H9 (cell line): ENCODE measurements at regions not wholly inside any gene's neighbourhood (a gene's known extent, or its start where the extent isn't known, plus 50 kb on each side); places are given as distances from the start of the nearest gene placed in this dataset.
A peak's percentile ranks its signal among the peaks of the same experiment; 100 is the strongest.

Experiments used
- DNase-seq: peaks from one replicate; pipeline ENCODE4 v3.0.0-alpha.2; 2017
- H2AFZ ChIP-seq: one replicate; pipeline ENCODE4 v1.6.1; 2013; ENCODE audit warnings: mild to moderate bottlenecking, low read length, control low read depth, moderate library complexity
- H2AK5ac ChIP-seq: 2 replicates; pipeline ENCODE4 v1.6.1; 2013; ENCODE audit warnings: low read length, control low read depth, mixed read lengths; ENCODE audit not compliant: insufficient read length
- H2BK120ac ChIP-seq: one replicate; pipeline ENCODE4 v1.6.1; 2013; ENCODE audit warnings: low read depth, mild to moderate bottlenecking, low read length, control low read depth, inconsistent platforms; ENCODE audit not compliant: poor library complexity, severe bottlenecking
- H2BK12ac ChIP-seq: 2 replicates; pipeline ENCODE4 v1.6.1; 2013; ENCODE audit warnings: low read length, control low read depth, mixed read lengths, low read depth; ENCODE audit not compliant: insufficient read length
- H2BK15ac ChIP-seq: 2 replicates; pipeline ENCODE4 v1.6.1; 2013; ENCODE audit warnings: low read depth, low read length, control low read depth
- H2BK20ac ChIP-seq: one replicate; pipeline ENCODE4 v1.6.1; 2013; ENCODE audit warnings: low read depth, mild to moderate bottlenecking, low read length, control low read depth, inconsistent platforms; ENCODE audit not compliant: poor library complexity, severe bottlenecking
- H2BK5ac ChIP-seq: 2 replicates; pipeline ENCODE4 v1.6.1; 2013; ENCODE audit warnings: low read length, control low read depth, mixed read lengths; ENCODE audit not compliant: insufficient read length
- H3K14ac ChIP-seq: 2 replicates; pipeline ENCODE4 v1.6.1; 2013; ENCODE audit warnings: low read length, control low read depth; ENCODE audit not compliant: insufficient read depth
- H3K18ac ChIP-seq: 2 replicates; pipeline ENCODE4 v1.6.1; 2013; ENCODE audit warnings: low read depth, mild to moderate bottlenecking, mixed read lengths, low read length, control low read depth; ENCODE audit not compliant: insufficient read length
- H3K23ac ChIP-seq: 2 replicates; pipeline ENCODE4 v1.6.1; 2013; ENCODE audit warnings: low read length, control low read depth, mixed read lengths, low read depth; ENCODE audit not compliant: insufficient read length
- H3K23me2 ChIP-seq: 2 replicates; pipeline ENCODE4 v1.6.1; 2013; ENCODE audit warnings: low read depth, mild to moderate bottlenecking, mixed read lengths, low read length, control low read depth; ENCODE audit not compliant: insufficient read length, poor library complexity, severe bottlenecking
- H3K27ac ChIP-seq: 2 replicates; pipeline ENCODE4 v1.5.1; 2013; ENCODE audit warnings: low read length, control low read depth, mixed read lengths, low read depth; ENCODE audit not compliant: insufficient read length
- H3K27me3 ChIP-seq: 2 replicates; pipeline ENCODE4 v1.6.1; 2013; ENCODE audit warnings: low read length, control low read depth, inconsistent platforms; ENCODE audit not compliant: insufficient read depth
- H3K4ac ChIP-seq: 2 replicates; pipeline ENCODE4 v1.6.1; 2013; ENCODE audit warnings: low read depth, mild to moderate bottlenecking, control low read depth, inconsistent platforms, low read length, moderate library complexity
- H3K4me1 ChIP-seq: 2 replicates; pipeline ENCODE4 v1.6.1; 2013; ENCODE audit warnings: low read length, control low read depth, inconsistent platforms; ENCODE audit not compliant: insufficient read depth
- H3K4me2 ChIP-seq: 2 replicates; pipeline ENCODE4 v1.6.1; 2013; ENCODE audit warnings: low read length, control low read depth, mixed read lengths; ENCODE audit not compliant: insufficient read length, insufficient read depth
- H3K56ac ChIP-seq: 2 replicates; pipeline ENCODE4 v1.6.1; 2013; ENCODE audit warnings: low read depth, mild to moderate bottlenecking, mixed read lengths, low read length, control low read depth; ENCODE audit not compliant: insufficient read length
- H3K79me1 ChIP-seq: 2 replicates; pipeline ENCODE4 v1.6.1; 2013; ENCODE audit warnings: low read depth, mild to moderate bottlenecking, moderate library complexity, low read length, control low read depth, inconsistent platforms; ENCODE audit not compliant: insufficient read depth, poor library complexity, severe bottlenecking
- H3K79me2 ChIP-seq: 2 replicates; pipeline ENCODE4 v1.6.1; 2013; ENCODE audit warnings: low read length, control low read depth, inconsistent platforms; ENCODE audit not compliant: insufficient read depth
- H3K9ac ChIP-seq: 2 replicates; pipeline ENCODE4 v1.6.1; 2013; ENCODE audit warnings: low read length, control low read depth, mixed read lengths; ENCODE audit not compliant: insufficient read length; ENCODE audit errors: extremely low read depth
- H3K9me3 ChIP-seq: one replicate; pipeline ENCODE4 v1.6.1; 2013; ENCODE audit warnings: low read depth, low read length, inconsistent platforms; ENCODE audit not compliant: control insufficient read depth
- H3T11ph ChIP-seq: one replicate; pipeline ENCODE4 v1.6.1; 2013; ENCODE audit warnings: mild to moderate bottlenecking, low read length, control low read depth, inconsistent platforms
- H4K20me1 ChIP-seq: one replicate; pipeline ENCODE4 v1.6.1; 2013; ENCODE audit not compliant: control insufficient read depth, insufficient read length, insufficient read depth
- H4K5ac ChIP-seq: 2 replicates; pipeline ENCODE4 v1.6.1; 2013; ENCODE audit warnings: low read depth, mild to moderate bottlenecking, mixed read lengths, low read length, control low read depth; ENCODE audit not compliant: insufficient read length
- H4K8ac ChIP-seq: replicated peaks from 2 replicates; pipeline ENCODE4 v1.6.1; 2013; ENCODE audit warnings: low read length, control low read depth, mixed read lengths, low read depth; ENCODE audit not compliant: insufficient read length
- H4K91ac ChIP-seq: 2 replicates; pipeline ENCODE4 v1.6.1; 2013; ENCODE audit warnings: low read depth, mild to moderate bottlenecking, moderate library complexity, mixed read lengths, low read length, control low read depth; ENCODE audit not compliant: insufficient read length
- H3K27ac Mint-ChIP-seq, 3 experiments: 2 replicates in 2 of 3; 3 replicates in 1 of 3; pipeline ENCODE4 v1.8.0; 2020 to 2021; ENCODE audit warnings: mixed read lengths in 3 of 3, mild to moderate bottlenecking in 1 of 3, moderate library complexity in 1 of 3
- H3K27me3 Mint-ChIP-seq: 2 replicates; pipeline ENCODE4 v1.8.0; 2021; ENCODE audit warnings: low read depth, mild to moderate bottlenecking, moderate library complexity, mixed read lengths
- H3K36me3 Mint-ChIP-seq, 3 experiments: 2 replicates in 2 of 3; 3 replicates in 1 of 3; pipeline ENCODE4 v1.8.0; 2020 to 2021; ENCODE audit warnings: low read depth in 3 of 3, mixed read lengths in 3 of 3; ENCODE audit not compliant: insufficient read depth in 1 of 3
- H3K4me1 Mint-ChIP-seq, 2 experiments: 2 replicates each; pipeline ENCODE4 v1.8.0; 2020; ENCODE audit warnings: mixed read lengths in 2 of 2
- H3K4me3 Mint-ChIP-seq, 2 experiments: 2 replicates in 1 of 2; 3 replicates in 1 of 2; pipeline ENCODE4 v1.8.0; 2020 to 2021; ENCODE audit warnings: mild to moderate bottlenecking in 2 of 2, mixed read lengths in 2 of 2, moderate library complexity in 1 of 2
- H3K9me3 Mint-ChIP-seq, 2 experiments: 2 replicates in 1 of 2; 3 replicates in 1 of 2; pipeline ENCODE4 v1.8.0; 2020; ENCODE audit warnings: mild to moderate bottlenecking in 2 of 2, mixed read lengths in 2 of 2, moderate library complexity in 1 of 2
- WGBS: extraction: QIAGEN DNeasy Blood & Tissue Kit; methylation state at CpG from one replicate; pipeline ENCODE4 v1.1.7; 2013; ENCODE audit warnings: missing lambda C conversion rate, low lambda C conversion rate, mixed read lengths; ENCODE audit not compliant: insufficient read length; ENCODE audit errors: extremely low coverage; 5-methylcytosine and 5-hydroxymethylcytosine counted together
- TF ChIP-seq, protein P1 (sequence below): fragments of 200-600 bp; sonication (generic); conservative IDR thresholded peaks from 3 replicates; pipeline ENCODE4 v1.8.0; 2021; ENCODE audit warnings: antibody characterized with exemption, mild to moderate bottlenecking

DNA sequence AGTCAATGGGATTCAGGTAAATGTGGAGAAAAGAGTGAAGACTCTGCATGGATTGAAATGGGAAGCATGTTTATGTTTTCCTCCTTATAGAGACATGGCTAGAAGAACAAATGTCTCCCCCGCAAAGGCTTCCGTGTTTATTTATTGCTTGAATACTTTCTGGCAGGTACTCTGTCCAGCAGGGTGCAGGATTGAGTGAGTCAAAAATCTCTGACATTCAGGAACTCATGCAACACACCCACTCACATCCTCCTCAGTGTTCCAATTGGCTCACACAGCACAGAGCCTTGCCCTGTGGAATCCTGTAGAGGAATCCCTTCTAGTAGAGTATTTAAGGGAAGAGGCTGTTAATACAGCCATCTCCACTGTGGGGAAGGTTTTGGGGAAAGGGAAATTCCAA, 290.3 kb upstream of the VWC2 start:
- Histone ChIP-seq H2BK12ac (no peak overlapping the region), H4K91ac (no peak overlapping the region), H2BK120ac (no peak overlapping the region), H2BK15ac (no peak overlapping the region), H3K56ac (no peak overlapping the region), H3K9me3 (no peaks in the 10 kb centered on the region), H4K8ac (no peak overlapping the region), H3K4me2 (no peak overlapping the region), H3K4me1 (peaks cover 12% of the 10 kb centered on the region; the same call in 1 of the 2 replicates), H3K79me2 (no peaks in the 10 kb centered on the region), H4K5ac (no peak overlapping the region), H3K23me2 (no peaks in the 10 kb centered on the region), H3T11ph (no peak overlapping the region), H4K20me1 (no peaks in the 10 kb centered on the region), H3K27ac (no peak overlapping the region), H2AFZ (no peak overlapping the region), H3K27me3 (no peaks in the 10 kb centered on the region), H2BK20ac (no peak overlapping the region), H3K18ac (no peak overlapping the region), H3K23ac (no peak overlapping the region), H3K14ac (no peak overlapping the region), H3K9ac (no peak overlapping the region), H2BK5ac (no peak overlapping the region), H3K4ac (no peak overlapping the region), H2AK5ac (no peak overlapping the region), H3K79me1 (no peaks in the 10 kb centered on the region)
- Mint-ChIP-seq H3K4me1 (peaks cover 18 to 31% of the 10 kb centered on the region in 2 experiments), H3K27ac (no peak overlapping the region), H3K4me3 (no peak overlapping the region), H3K9me3 (no peaks in the 10 kb centered on the region), H3K27me3 (no peaks in the 10 kb centered on the region), H3K36me3 (no peaks in the 10 kb centered on the region)
- TF ChIP-seq, protein P1, sequence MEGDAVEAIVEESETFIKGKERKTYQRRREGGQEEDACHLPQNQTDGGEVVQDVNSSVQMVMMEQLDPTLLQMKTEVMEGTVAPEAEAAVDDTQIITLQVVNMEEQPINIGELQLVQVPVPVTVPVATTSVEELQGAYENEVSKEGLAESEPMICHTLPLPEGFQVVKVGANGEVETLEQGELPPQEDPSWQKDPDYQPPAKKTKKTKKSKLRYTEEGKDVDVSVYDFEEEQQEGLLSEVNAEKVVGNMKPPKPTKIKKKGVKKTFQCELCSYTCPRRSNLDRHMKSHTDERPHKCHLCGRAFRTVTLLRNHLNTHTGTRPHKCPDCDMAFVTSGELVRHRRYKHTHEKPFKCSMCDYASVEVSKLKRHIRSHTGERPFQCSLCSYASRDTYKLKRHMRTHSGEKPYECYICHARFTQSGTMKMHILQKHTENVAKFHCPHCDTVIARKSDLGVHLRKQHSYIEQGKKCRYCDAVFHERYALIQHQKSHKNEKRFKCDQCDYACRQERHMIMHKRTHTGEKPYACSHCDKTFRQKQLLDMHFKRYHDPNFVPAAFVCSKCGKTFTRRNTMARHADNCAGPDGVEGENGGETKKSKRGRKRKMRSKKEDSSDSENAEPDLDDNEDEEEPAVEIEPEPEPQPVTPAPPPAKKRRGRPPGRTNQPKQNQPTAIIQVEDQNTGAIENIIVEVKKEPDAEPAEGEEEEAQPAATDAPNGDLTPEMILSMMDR, result peak; percentile 41; the same call in 1 of the 3 replicates
- whole genome bisulfite sequencing, result no CpG with 5 or more reads among the region's 2 CpGs
- no peak for DNase-seq
